ENCODE measurements at regions not wholly inside any gene's neighbourhood (a gene's known extent, or its start where the extent isn't known, plus 50 kb on each side); places are given as distances from the start of the nearest gene placed in this dataset.

GRCh38 chr13:36528105-36528504, 95.8 kb downstream of the CCNA1 start:
- Histone ChIP-seq H3K4me1 (ENCODE audit: control insufficient read depth, insufficient read depth, low read length) (peaks cover 2% of the 10 kb centered on the region), H3K36me3 (ENCODE audit: control insufficient read depth, insufficient read depth, low read length) (no peaks in the 10 kb centered on the region), H3K9me3 (replicated peaks; ENCODE audit: control insufficient read depth, low read depth, low read length) (no peaks in the 10 kb centered on the region), H3K4me3 (ENCODE audit: low read length) (no peak overlapping the region), H3K27ac (ENCODE audit: low read length) (no peak overlapping the region), H3K27me3 (ENCODE audit: control insufficient read depth, insufficient read depth, low read length) (no peaks in the 10 kb centered on the region)
- WGBS (ENCODE audit: insufficient coverage): 97% methylated on average over 7 of the region's 8 CpGs
- no peak for DNase-seq

GRCh38 chr13:36530050-36530789, 97.9 kb downstream of the CCNA1 start:
- no peaks in the 10 kb centered on the region for H3K27me3 ChIP-seq (ENCODE audit: control insufficient read depth, insufficient read depth, low read length)
- H3K4me3 ChIP-seq (ENCODE audit: low read length): no peak overlapping the region
- no peak overlapping the region for H3K27ac ChIP-seq (ENCODE audit: low read length)
- no peaks in the 10 kb centered on the region for H3K36me3 ChIP-seq (ENCODE audit: control insufficient read depth, insufficient read depth, low read length)
- DNase-seq: peak; percentile 86
- H3K9me3 ChIP-seq (replicated peaks; ENCODE audit: control insufficient read depth, low read depth, low read length): no peaks in the 10 kb centered on the region
- peaks cover 2% of the 10 kb centered on the region for H3K4me1 ChIP-seq (ENCODE audit: control insufficient read depth, insufficient read depth, low read length)
- WGBS (ENCODE audit: insufficient coverage): 40% methylated on average over 1 of the region's 4 CpGs

- H3K9me3 ChIP-seq (replicated peaks; ENCODE audit: control insufficient read depth, low read depth, low read length): no peaks in the 10 kb centered on the region
- H3K4me1 ChIP-seq (ENCODE audit: control insufficient read depth, insufficient read depth, low read length): peaks cover 2% of the 10 kb centered on the region
- H3K36me3 ChIP-seq (ENCODE audit: control insufficient read depth, insufficient read depth, low read length): no peaks in the 10 kb centered on the region
- WGBS (ENCODE audit: insufficient coverage): 88% methylated on average over 3 of the region's 5 CpGs
- no peaks in the 10 kb centered on the region for H3K27me3 ChIP-seq (ENCODE audit: control insufficient read depth, insufficient read depth, low read length)
- H3K27ac ChIP-seq (ENCODE audit: low read length): no peak overlapping the region
- H3K4me3 ChIP-seq (ENCODE audit: low read length): no peak overlapping the region
- no peak for DNase-seq
Measured at GRCh38 chr13:36530861-36531590, 98.7 kb downstream of the CCNA1 start.

GRCh38 chr13:36531746-36532486, 99.6 kb downstream of the CCNA1 start:
- Histone ChIP-seq H3K4me3 (ENCODE audit: low read length) (no peak overlapping the region), H3K36me3 (ENCODE audit: control insufficient read depth, insufficient read depth, low read length) (no peaks in the 10 kb centered on the region), H3K9me3 (replicated peaks; ENCODE audit: control insufficient read depth, low read depth, low read length) (no peaks in the 10 kb centered on the region), H3K4me1 (ENCODE audit: control insufficient read depth, insufficient read depth, low read length) (peaks cover 2% of the 10 kb centered on the region), H3K27ac (ENCODE audit: low read length) (no peak overlapping the region), H3K27me3 (ENCODE audit: control insufficient read depth, insufficient read depth, low read length) (no peaks in the 10 kb centered on the region)
- whole genome bisulfite sequencing (ENCODE audit: insufficient coverage): 32% methylated on average over 4 of the region's 5 CpGs
- DNase-seq: peak; percentile 26

GRCh38 chr13:36533806-36534205, 101.5 kb downstream of the CCNA1 start:
- Histone ChIP-seq H3K27me3 (ENCODE audit: control insufficient read depth, insufficient read depth, low read length) (no peaks in the 10 kb centered on the region), H3K27ac (ENCODE audit: low read length) (peak overlapping the region; percentile 65), H3K9me3 (replicated peaks; ENCODE audit: control insufficient read depth, low read depth, low read length) (no peaks in the 10 kb centered on the region), H3K4me1 (ENCODE audit: control insufficient read depth, insufficient read depth, low read length) (peaks cover 2% of the 10 kb centered on the region), H3K4me3 (ENCODE audit: low read length) (no peak overlapping the region), H3K36me3 (ENCODE audit: control insufficient read depth, insufficient read depth, low read length) (no peaks in the 10 kb centered on the region)
- 100% methylated on average over 1 of the region's 2 CpGs for WGBS (ENCODE audit: insufficient coverage)
- peak; percentile 15 for DNase-seq

GRCh38 chr13:36536546-36536945, 104.3 kb downstream of the CCNA1 start:
- Histone ChIP-seq H3K27ac (ENCODE audit: low read length) (no peak overlapping the region), H3K4me3 (ENCODE audit: low read length) (no peak overlapping the region)
- 71% methylated on average over 1 of the region's 3 CpGs for WGBS (ENCODE audit: insufficient coverage)

GRCh38 chr13:36543671-36544070, 111.4 kb downstream of the CCNA1 start:
- Histone ChIP-seq H3K27me3 (ENCODE audit: control insufficient read depth, insufficient read depth, low read length) (no peaks in the 10 kb centered on the region), H3K9me3 (replicated peaks; ENCODE audit: control insufficient read depth, low read depth, low read length) (peaks cover 5% of the 10 kb centered on the region), H3K27ac (ENCODE audit: low read length) (no peak overlapping the region), H3K4me3 (ENCODE audit: low read length) (no peak overlapping the region), H3K36me3 (ENCODE audit: control insufficient read depth, insufficient read depth, low read length) (no peaks in the 10 kb centered on the region), H3K4me1 (ENCODE audit: control insufficient read depth, insufficient read depth, low read length) (no peaks in the 10 kb centered on the region)
- WGBS (ENCODE audit: insufficient coverage): 67% methylated on average over 3 of the region's 4 CpGs
- DNase-seq: no peak

More at GRCh38 chr13:36536546-36536945, 104.3 kb downstream of the CCNA1 start:
- DNase-seq: no peak
- Histone ChIP-seq H3K9me3 (replicated peaks; ENCODE audit: control insufficient read depth, low read depth, low read length) (peaks cover 5% of the 10 kb centered on the region), H3K27me3 (ENCODE audit: control insufficient read depth, insufficient read depth, low read length) (no peaks in the 10 kb centered on the region), H3K36me3 (ENCODE audit: control insufficient read depth, insufficient read depth, low read length) (no peaks in the 10 kb centered on the region), H3K4me1 (ENCODE audit: control insufficient read depth, insufficient read depth, low read length) (no peaks in the 10 kb centered on the region)

GRCh38 chr13:36548129-36548528, 115.8 kb downstream of the CCNA1 start:
- H3K27me3 ChIP-seq (ENCODE audit: control insufficient read depth, insufficient read depth, low read length): no peaks in the 10 kb centered on the region
- no peaks in the 10 kb centered on the region for H3K9me3 ChIP-seq (replicated peaks; ENCODE audit: control insufficient read depth, low read depth, low read length)
- H3K4me1 ChIP-seq (ENCODE audit: control insufficient read depth, insufficient read depth, low read length): peaks cover 5% of the 10 kb centered on the region
- H3K27ac ChIP-seq (ENCODE audit: low read length): no peak overlapping the region
- peak; percentile 56 for DNase-seq
- H3K4me3 ChIP-seq (ENCODE audit: low read length): no peak overlapping the region
- H3K36me3 ChIP-seq (ENCODE audit: control insufficient read depth, insufficient read depth, low read length): no peaks in the 10 kb centered on the region
- WGBS (ENCODE audit: insufficient coverage): 65% methylated on average over 6 of the region's 9 CpGs

- no peak for DNase-seq
- no peaks in the 10 kb centered on the region for H3K9me3 ChIP-seq (replicated peaks; ENCODE audit: control insufficient read depth, low read depth, low read length)
- H3K27ac ChIP-seq (ENCODE audit: low read length): no peak overlapping the region
- H3K36me3 ChIP-seq (ENCODE audit: control insufficient read depth, insufficient read depth, low read length): no peaks in the 10 kb centered on the region
- WGBS (ENCODE audit: insufficient coverage): 61% methylated on average over 2 of the region's 2 CpGs
- no peaks in the 10 kb centered on the region for H3K27me3 ChIP-seq (ENCODE audit: control insufficient read depth, insufficient read depth, low read length)
- H3K4me1 ChIP-seq (ENCODE audit: control insufficient read depth, insufficient read depth, low read length): peaks cover 5% of the 10 kb centered on the region
- H3K4me3 ChIP-seq (ENCODE audit: low read length): no peak overlapping the region
Measured at GRCh38 chr13:36549126-36549702, 116.9 kb downstream of the CCNA1 start.

- Histone ChIP-seq H3K27ac (ENCODE audit: low read length) (no peak overlapping the region), H3K27me3 (ENCODE audit: control insufficient read depth, insufficient read depth, low read length) (no peaks in the 10 kb centered on the region), H3K36me3 (ENCODE audit: control insufficient read depth, insufficient read depth, low read length) (no peaks in the 10 kb centered on the region), H3K9me3 (replicated peaks; ENCODE audit: control insufficient read depth, low read depth, low read length) (no peaks in the 10 kb centered on the region), H3K4me3 (ENCODE audit: low read length) (no peak overlapping the region), H3K4me1 (ENCODE audit: control insufficient read depth, insufficient read depth, low read length) (peaks cover 5% of the 10 kb centered on the region)
- DNase-seq: peak; percentile 69
- 39% methylated on average over 6 of the region's 7 CpGs for WGBS (ENCODE audit: insufficient coverage)
Measured at GRCh38 chr13:36549755-36550154, 117.5 kb downstream of the CCNA1 start.

All from muscle of leg (tissue), 3 donors.